HG02885 (cell line): ENCODE measurements at regions not wholly inside any gene's neighbourhood (a gene's known extent, or its start where the extent isn't known, plus 50 kb on each side); places are given as distances from the start of the nearest gene placed in this dataset.

Source experiments
- ATAC-seq: cut with Tn5 transposase; IDR thresholded peaks from one replicate; pipeline ENCODE4 v1.9.1; 2021; ENCODE audit warnings: mild to moderate bottlenecking; ENCODE audit not compliant: unreplicated experiment, poor library complexity

- ATAC-seq: peak; percentile 52
Observed at GRCh38 chr6:47360388-47360787, 50.7 kb upstream of the TNFRSF21 start.

GRCh38 chr6:47362857-47363461 lies 53.3 kb upstream of the TNFRSF21 start:
- ATAC-seq: no peak

- ATAC-seq: no peak
Observed at GRCh38 chr6:47363736-47364135, 54.0 kb upstream of the TNFRSF21 start.

DNA sequence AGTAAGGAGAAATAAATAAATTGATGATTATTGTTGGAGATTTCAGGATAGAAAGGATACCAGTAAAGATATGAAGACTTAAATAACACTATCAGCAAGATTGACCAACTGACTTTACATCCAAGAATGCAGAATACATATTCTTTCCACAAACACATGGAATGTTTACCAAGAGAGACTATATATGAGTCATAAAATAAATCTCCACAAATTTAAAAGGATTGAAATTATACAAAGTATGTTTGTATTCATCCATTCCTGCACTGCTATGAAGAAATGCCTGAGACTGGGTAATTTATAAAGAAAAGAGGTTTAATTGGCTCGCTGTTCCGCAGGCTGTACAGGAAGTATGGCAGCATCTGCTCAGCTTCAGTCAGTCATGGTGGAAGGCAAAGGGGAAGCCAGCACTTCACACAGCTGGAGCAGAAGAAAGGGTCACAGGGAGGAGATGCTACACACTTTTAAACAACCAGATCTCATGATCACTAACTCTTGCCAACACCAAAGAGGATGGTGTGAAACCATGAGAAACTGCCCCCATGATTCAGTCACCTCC lies 56.7 kb upstream of the TNFRSF21 start:
- ATAC-seq: no peak

GRCh38 chr6:47371139-47371869 lies 61.6 kb upstream of the TNFRSF21 start:
- ATAC-seq: no peak

DNA sequence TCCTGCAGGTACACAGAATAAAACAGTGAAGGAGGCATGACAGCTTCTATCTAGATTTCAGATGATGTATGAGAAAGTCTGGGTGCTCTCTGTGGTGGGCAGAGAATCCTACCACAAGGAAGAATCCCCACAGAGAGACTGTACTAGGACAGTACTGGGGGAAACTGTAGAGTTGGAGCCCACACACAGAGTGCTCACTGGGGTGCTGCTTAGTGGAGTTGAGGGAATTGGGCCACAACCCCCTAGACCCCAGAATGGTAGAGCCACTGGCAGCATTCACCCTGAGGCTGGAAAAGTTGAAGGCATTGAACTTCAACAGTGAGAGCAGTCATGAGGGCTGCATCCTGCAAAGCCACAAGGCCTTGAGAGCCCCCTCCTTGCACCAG lies 62.2 kb upstream of the TNFRSF21 start:
- ATAC-seq: no peak

GRCh38 chr6:47372318-47372717 lies 62.6 kb upstream of the TNFRSF21 start:
- ATAC-seq: no peak

GRCh38 chr6:47375426-47375825 lies 65.7 kb upstream of the TNFRSF21 start:
- no peak for ATAC-seq

- no peak for ATAC-seq
Observed at GRCh38 chr6:47376930-47377329, 67.2 kb upstream of the TNFRSF21 start.

DNA sequence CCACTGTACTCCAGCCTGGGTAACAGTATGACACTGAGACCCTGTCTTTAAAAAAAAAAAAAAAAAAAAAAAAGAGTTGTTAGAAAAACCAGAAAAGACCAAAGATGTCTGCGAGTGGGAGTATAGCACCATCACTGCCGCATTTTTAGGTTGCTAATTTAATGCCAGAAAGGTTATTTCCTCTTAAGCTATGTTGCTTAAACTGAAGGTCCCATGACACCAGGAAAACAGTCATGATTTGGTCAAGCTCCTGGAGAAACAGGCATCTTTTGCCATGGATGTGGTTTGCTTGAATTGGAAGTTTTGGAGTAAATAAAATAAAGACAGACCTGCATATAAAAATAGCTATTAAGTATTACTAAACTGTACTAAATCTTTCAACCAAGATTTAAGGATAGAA lies 68.3 kb upstream of the TNFRSF21 start:
- ATAC-seq: no peak

GRCh38 chr6:47379328-47379727 lies 69.6 kb upstream of the TNFRSF21 start:
- ATAC-seq: no peak

GRCh38 chr6:47380251-47380650 lies 70.5 kb upstream of the TNFRSF21 start:
- ATAC-seq: no peak

GRCh38 chr6:47381036-47381435 lies 71.3 kb upstream of the TNFRSF21 start:
- ATAC-seq: no peak

GRCh38 chr6:47383360-47383759 lies 73.7 kb upstream of the TNFRSF21 start:
- no peak for ATAC-seq

- ATAC-seq: no peak
Observed at GRCh38 chr6:47391675-47392074, 82.0 kb upstream of the TNFRSF21 start.

DNA sequence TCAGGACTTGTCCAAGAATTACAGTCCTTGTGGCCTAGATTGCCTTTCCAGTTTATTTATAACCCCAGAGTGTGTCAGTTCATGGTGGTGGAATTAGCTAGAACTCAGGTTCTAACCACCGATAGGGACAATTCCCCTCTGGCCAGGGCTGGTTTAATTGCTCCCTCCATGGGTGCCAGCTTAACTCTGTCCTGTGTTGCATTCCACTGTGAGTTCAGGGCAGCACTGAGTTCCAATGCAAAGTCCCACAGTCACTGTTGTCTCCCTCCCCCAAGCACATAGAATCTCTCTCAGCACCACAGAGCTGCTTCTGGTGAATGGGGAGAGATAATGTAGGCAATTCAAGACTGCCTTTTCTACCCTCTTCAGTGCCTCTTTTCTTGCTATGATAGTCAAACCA lies 82.5 kb upstream of the TNFRSF21 start:
- no peak for ATAC-seq

DNA sequence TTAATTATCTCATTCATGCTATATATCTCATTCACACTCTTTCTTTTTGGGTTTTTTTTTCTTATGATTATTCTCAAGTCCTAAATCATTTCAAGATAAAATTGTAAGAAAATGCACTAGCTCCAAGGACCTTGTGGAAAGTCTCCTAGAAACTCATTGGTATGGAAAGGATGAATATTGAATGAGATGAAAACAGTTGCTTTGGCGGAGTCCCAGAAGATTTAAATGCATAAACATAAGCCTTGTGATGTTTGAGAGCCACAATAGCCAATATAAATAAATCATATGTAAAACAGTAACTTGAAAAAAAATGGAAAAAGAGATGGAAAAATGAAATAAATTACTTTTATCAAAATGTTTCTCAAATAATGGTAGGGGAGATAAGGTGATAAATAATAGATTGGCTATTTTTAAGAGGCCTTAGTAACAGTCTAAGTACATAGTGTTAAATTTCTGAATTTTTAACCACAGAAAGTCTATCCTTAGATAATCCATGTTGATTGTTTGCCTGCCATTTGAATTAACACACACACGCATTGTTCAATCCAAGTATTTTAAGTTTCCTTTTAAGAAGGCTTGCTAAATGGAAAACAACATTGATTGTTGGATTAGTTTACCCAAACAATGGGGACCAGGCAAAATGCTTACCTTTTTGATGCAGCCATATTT lies 81.1 kb upstream of the CD2AP start:
- ATAC-seq: no peak

DNA sequence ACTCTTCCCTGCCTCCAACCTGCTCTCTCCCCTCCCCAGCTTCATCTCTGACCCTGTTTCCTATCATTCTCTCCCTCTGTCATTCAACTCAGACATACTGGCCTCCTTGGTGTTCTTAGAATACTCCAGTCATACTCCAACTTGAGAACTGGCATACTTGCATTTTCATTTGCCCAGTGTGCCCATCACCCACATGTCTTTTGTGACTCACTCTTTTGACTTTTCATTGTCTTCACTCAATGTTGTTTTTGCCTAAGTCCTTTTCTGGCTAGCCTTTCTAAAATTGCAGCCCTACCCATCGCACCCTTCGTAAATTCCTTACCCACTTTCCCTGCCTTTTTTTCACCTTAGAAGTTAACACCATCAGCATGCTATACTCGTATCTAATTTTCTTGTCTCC lies 77.0 kb upstream of the CD2AP start:
- no peak for ATAC-seq

GRCh38 chr6:47402081-47402480 lies 75.5 kb upstream of the CD2AP start:
- no peak for ATAC-seq

DNA sequence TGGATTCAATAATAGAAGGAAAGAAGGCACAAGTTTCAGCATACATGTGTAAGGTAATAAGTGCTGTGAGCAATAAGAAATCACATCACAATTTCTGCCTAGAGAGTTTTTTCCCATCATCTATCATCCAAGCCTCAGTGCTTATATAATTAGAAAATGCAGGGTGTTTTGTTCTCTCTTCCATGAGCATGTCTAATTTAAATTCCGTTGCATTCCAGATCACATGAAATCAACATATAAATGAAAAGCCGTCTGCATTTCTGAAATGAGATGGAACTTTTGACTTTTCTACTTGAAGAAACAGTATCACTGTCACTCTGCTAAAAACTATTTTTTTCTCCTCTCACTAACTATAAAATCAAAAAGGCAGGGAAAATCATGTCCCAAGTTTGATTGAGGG lies 74.5 kb upstream of the CD2AP start:
- no peak for ATAC-seq

DNA sequence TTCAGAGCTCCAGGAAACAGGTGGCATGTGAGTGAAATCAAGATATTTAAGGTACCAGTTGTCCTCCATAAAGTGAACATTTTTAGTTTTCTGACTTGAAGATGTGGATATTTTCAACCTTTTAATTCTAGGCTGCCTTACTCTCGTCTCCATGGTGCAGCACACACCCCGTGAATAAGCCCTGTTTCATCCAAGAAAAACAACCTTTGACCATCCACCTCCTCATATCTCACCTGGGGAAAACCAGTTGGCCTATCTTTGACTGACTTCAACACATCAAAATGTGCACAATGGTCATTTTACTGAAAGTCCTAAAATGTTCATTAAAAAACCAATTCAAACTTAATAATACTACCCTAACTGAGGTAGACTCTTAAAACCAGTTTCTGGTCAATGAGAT lies 73.8 kb upstream of the CD2AP start:
- ATAC-seq: no peak
